ENCODE measurements at regions not wholly inside any gene's neighbourhood (a gene's known extent, or its start where the extent isn't known, plus 50 kb on each side); places are given as distances from the start of the nearest gene placed in this dataset.

DNA sequence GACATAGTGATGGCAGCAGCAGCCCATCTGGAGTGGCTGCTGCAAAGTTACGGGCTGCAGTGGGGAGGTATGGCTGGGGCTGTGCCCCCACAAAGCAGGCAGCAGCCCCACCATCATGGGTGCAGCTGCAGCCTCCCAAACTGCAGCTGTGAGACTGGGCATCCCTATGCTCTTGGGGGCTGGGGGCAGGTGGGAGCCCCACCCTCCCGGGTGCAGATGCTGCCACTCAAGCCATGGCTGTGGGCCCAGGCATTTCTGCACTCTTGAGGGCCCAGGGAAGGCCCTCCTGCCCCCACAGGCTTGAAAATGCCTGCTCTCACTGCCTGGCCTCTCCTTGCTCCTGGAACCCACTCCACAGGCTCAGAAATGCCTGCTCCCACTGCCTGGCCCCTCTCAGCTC, 389.4 kb downstream of the TEX13C start:
- H3K9ac ChIP-seq (ENCODE audit: low read depth, low read length, poor library complexity): no peak overlapping the region
- H2AFZ ChIP-seq (ENCODE audit: low read length): no peak overlapping the region
- no peaks in the 10 kb centered on the region for H3K9me3 ChIP-seq (replicated peaks in 1 of 2; ENCODE audit: control insufficient read depth in 2 of 2, insufficient read depth in 1 of 2, low read depth in 1 of 2, low read length in 2 of 2)
- H3K27me3 ChIP-seq (ENCODE audit: control insufficient read depth in 3 of 3, insufficient read depth in 3 of 3, low read depth in 1 of 3, low read length in 3 of 3): no peaks in the 10 kb centered on the region
- no peak overlapping the region for H4K8ac ChIP-seq (ENCODE audit: low read depth, low read length)
- no peak for DNase-seq (ENCODE audit: low spot score)
- H3K27ac ChIP-seq (replicated peaks; ENCODE audit: low read length): no peak overlapping the region
- no peak overlapping the region for H2BK15ac ChIP-seq (ENCODE audit: low read length)
- peaks cover 0 to 3% of the 10 kb centered on the region in 2 donors for H3K4me1 ChIP-seq (ENCODE audit: control insufficient read depth in 2 of 2, insufficient read depth in 1 of 2, low read depth in 1 of 2, low read length in 2 of 2)
- H2BK12ac ChIP-seq (ENCODE audit: low read length): no peak overlapping the region
- H3K4ac ChIP-seq (ENCODE audit: low read length): no peak overlapping the region
- no peaks in the 10 kb centered on the region for H3K79me1 ChIP-seq (ENCODE audit: low read depth, low read length)
- H2AK5ac ChIP-seq (ENCODE audit: low read depth, low read length): no peak overlapping the region
- H3K23ac ChIP-seq (ENCODE audit: low read depth, low read length, poor library complexity): no peak overlapping the region
- peak overlapping the region; percentile 11 for H3K18ac ChIP-seq (ENCODE audit: low read length)
- no peak overlapping the region for H2BK120ac ChIP-seq (ENCODE audit: low read depth, low read length)
- no peak overlapping the region for H2BK5ac ChIP-seq (ENCODE audit: low read length)
- H3K4me3 ChIP-seq (ENCODE audit: low read length in 2 of 2): no peak overlapping the region
- H3K14ac ChIP-seq (ENCODE audit: low read length): no peak overlapping the region
- no peak overlapping the region for H3K4me2 ChIP-seq (ENCODE audit: insufficient read depth, low read length, poor library complexity, severe bottlenecking)
- WGBS, 2 donors (ENCODE audit: extremely low coverage in 2 of 2, insufficient read length in 2 of 2, insufficient replicate concordance in 1 of 2): no CpG with 5 or more reads among the region's 2 CpGs
- H3K36me3 ChIP-seq (replicated peaks in 1 of 2; ENCODE audit: control insufficient read depth in 2 of 2, insufficient read depth in 2 of 2, low read length in 2 of 2): no peaks in the 10 kb centered on the region
- no peak overlapping the region for H4K91ac ChIP-seq (ENCODE audit: low read depth, low read length, poor library complexity)

- no peak overlapping the region for H3K4me3 ChIP-seq (ENCODE audit: low read length in 2 of 2)
- no peak overlapping the region for H3K23ac ChIP-seq (ENCODE audit: low read depth, low read length, poor library complexity)
- H3K27ac ChIP-seq (replicated peaks; ENCODE audit: low read length): no peak overlapping the region
- no peak overlapping the region for H3K4me2 ChIP-seq (ENCODE audit: insufficient read depth, low read length, poor library complexity, severe bottlenecking)
- no peak overlapping the region for H4K8ac ChIP-seq (ENCODE audit: low read depth, low read length)
- H3K9me3 ChIP-seq (replicated peaks in 1 of 2; ENCODE audit: control insufficient read depth in 2 of 2, insufficient read depth in 1 of 2, low read depth in 1 of 2, low read length in 2 of 2): no peaks in the 10 kb centered on the region
- H2BK12ac ChIP-seq (ENCODE audit: low read length): no peak overlapping the region
- no peaks in the 10 kb centered on the region for H3K79me1 ChIP-seq (ENCODE audit: low read depth, low read length)
- H3K27me3 ChIP-seq (ENCODE audit: control insufficient read depth in 3 of 3, insufficient read depth in 3 of 3, low read depth in 1 of 3, low read length in 3 of 3): no peaks in the 10 kb centered on the region
- H2BK15ac ChIP-seq (ENCODE audit: low read length): no peak overlapping the region
- no peak for DNase-seq (ENCODE audit: low spot score)
- H2AFZ ChIP-seq (ENCODE audit: low read length): no peak overlapping the region
- H3K18ac ChIP-seq (ENCODE audit: low read length): peak overlapping the region; percentile 11
- peaks cover 0 to 3% of the 10 kb centered on the region in 2 donors for H3K4me1 ChIP-seq (ENCODE audit: control insufficient read depth in 2 of 2, insufficient read depth in 1 of 2, low read depth in 1 of 2, low read length in 2 of 2)
- no peak overlapping the region for H3K14ac ChIP-seq (ENCODE audit: low read length)
- WGBS, 2 donors (ENCODE audit: extremely low coverage in 2 of 2, insufficient read length in 2 of 2, insufficient replicate concordance in 1 of 2): no CpG with 5 or more reads among the region's 4 CpGs
- H3K36me3 ChIP-seq (replicated peaks in 1 of 2; ENCODE audit: control insufficient read depth in 2 of 2, insufficient read depth in 2 of 2, low read length in 2 of 2): no peaks in the 10 kb centered on the region
- H2AK5ac ChIP-seq (ENCODE audit: low read depth, low read length): no peak overlapping the region
- H3K4ac ChIP-seq (ENCODE audit: low read length): no peak overlapping the region
- no peak overlapping the region for H2BK5ac ChIP-seq (ENCODE audit: low read length)
- no peak overlapping the region for H3K9ac ChIP-seq (ENCODE audit: low read depth, low read length, poor library complexity)
- no peak overlapping the region for H2BK120ac ChIP-seq (ENCODE audit: low read depth, low read length)
- H4K91ac ChIP-seq (ENCODE audit: low read depth, low read length, poor library complexity): no peak overlapping the region
Observed at GRCh38 chrX:125709532-125709931, 389.9 kb downstream of the TEX13C start.

DNA sequence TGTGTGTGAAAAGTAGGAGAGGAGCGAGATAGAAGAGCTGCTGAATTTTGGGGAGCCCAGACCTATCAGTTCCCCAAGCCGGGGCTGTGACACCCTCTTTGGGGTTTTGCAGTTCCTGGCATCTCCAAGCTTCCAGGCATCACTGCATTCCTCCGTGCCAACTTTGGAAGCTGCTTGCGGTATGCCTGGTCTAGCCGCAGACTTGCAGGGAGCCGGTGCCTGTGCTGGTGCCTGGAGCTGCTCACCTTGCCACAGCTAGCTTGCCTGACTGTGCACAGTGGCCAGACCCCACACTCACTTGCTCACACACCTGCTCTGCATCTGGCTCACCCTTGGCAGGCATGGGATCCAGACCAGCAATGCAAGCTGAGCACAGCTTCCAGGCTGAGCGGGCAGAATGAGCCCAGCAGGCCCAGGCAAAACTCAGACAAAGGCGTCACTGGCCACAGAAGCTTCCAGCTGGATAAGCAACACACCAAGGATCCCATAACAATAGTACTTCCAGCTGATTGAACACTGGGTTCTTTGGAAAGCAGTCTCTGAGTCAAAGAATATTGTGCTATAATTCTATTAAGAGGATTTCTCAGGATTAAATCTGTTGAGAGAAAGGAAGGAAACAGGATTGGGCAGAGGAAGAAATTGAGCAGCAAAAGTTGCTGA, 390.9 kb downstream of the TEX13C start:
- Histone ChIP-seq H2BK120ac (ENCODE audit: low read depth, low read length) (no peak overlapping the region), H3K4me2 (ENCODE audit: insufficient read depth, low read length, poor library complexity, severe bottlenecking) (no peak overlapping the region), H3K18ac (ENCODE audit: low read length) (no peak overlapping the region), H2BK15ac (ENCODE audit: low read length) (no peak overlapping the region), H4K91ac (ENCODE audit: low read depth, low read length, poor library complexity) (peak overlapping the region; percentile 72), H3K14ac (ENCODE audit: low read length) (no peak overlapping the region), H3K27ac (replicated peaks; ENCODE audit: low read length) (peak overlapping the region; percentile 46), H3K9me3 (replicated peaks in 1 of 2; ENCODE audit: control insufficient read depth in 2 of 2, insufficient read depth in 1 of 2, low read depth in 1 of 2, low read length in 2 of 2) (no peaks in the 10 kb centered on the region), H2AK5ac (ENCODE audit: low read depth, low read length) (no peak overlapping the region), H3K4me1 (ENCODE audit: control insufficient read depth in 2 of 2, insufficient read depth in 1 of 2, low read depth in 1 of 2, low read length in 2 of 2) (peaks cover 0 to 3% of the 10 kb centered on the region in 2 donors), H2BK5ac (ENCODE audit: low read length) (no peak overlapping the region), H3K27me3 (ENCODE audit: control insufficient read depth in 3 of 3, insufficient read depth in 3 of 3, low read depth in 1 of 3, low read length in 3 of 3) (no peaks in the 10 kb centered on the region), H3K4ac (ENCODE audit: low read length) (no peak overlapping the region), H3K23ac (ENCODE audit: low read depth, low read length, poor library complexity) (no peak overlapping the region), H3K4me3 (ENCODE audit: low read length in 2 of 2) (no peak overlapping the region), H2AFZ (ENCODE audit: low read length) (no peak overlapping the region), H3K36me3 (replicated peaks in 1 of 2; ENCODE audit: control insufficient read depth in 2 of 2, insufficient read depth in 2 of 2, low read length in 2 of 2) (no peaks in the 10 kb centered on the region), H2BK12ac (ENCODE audit: low read length) (peak overlapping the region; percentile 84), H3K79me1 (ENCODE audit: low read depth, low read length) (no peaks in the 10 kb centered on the region), H4K8ac (ENCODE audit: low read depth, low read length) (no peak overlapping the region), H3K9ac (ENCODE audit: low read depth, low read length, poor library complexity) (no peak overlapping the region)
- WGBS, 2 donors (ENCODE audit: extremely low coverage in 2 of 2, insufficient read length in 2 of 2, insufficient replicate concordance in 1 of 2): no CpG with 5 or more reads among the region's 8 CpGs
- DNase-seq (ENCODE audit: low spot score): peak; percentile 0

DNA sequence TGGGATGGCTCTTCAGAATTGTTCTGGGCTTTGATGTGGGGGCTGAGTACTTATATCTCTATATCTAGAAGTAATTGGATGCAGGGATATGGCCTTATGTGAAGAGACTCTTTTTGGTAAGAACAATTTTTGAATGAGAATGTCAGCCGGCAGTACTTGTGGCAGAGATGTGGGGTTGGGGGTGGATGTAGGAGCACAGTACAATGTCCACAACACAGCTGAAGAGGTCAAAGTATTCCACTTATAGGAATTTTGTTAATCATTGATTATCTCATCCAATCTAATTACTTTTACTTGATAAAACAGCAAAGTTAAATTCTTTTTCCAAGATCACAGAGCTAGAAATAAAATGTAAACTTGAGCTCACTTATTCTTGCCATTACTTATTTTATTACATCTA, 391.4 kb downstream of the TEX13C start:
- no peak overlapping the region for H4K91ac ChIP-seq (ENCODE audit: low read depth, low read length, poor library complexity)
- no peak overlapping the region for H3K18ac ChIP-seq (ENCODE audit: low read length)
- H2BK15ac ChIP-seq (ENCODE audit: low read length): no peak overlapping the region
- H2AK5ac ChIP-seq (ENCODE audit: low read depth, low read length): no peak overlapping the region
- no peak overlapping the region for H3K4me2 ChIP-seq (ENCODE audit: insufficient read depth, low read length, poor library complexity, severe bottlenecking)
- no peak overlapping the region for H2BK12ac ChIP-seq (ENCODE audit: low read length)
- no peaks in the 10 kb centered on the region for H3K27me3 ChIP-seq (ENCODE audit: control insufficient read depth in 3 of 3, insufficient read depth in 3 of 3, low read depth in 1 of 3, low read length in 3 of 3)
- no peaks in the 10 kb centered on the region for H3K79me1 ChIP-seq (ENCODE audit: low read depth, low read length)
- no CpG with 5 or more reads among the region's 1 CpG for WGBS, 2 donors (ENCODE audit: extremely low coverage in 2 of 2, insufficient read length in 2 of 2, insufficient replicate concordance in 1 of 2)
- DNase-seq (ENCODE audit: low spot score): no peak
- H4K8ac ChIP-seq (ENCODE audit: low read depth, low read length): no peak overlapping the region
- no peaks in the 10 kb centered on the region for H3K9me3 ChIP-seq (replicated peaks in 1 of 2; ENCODE audit: control insufficient read depth in 2 of 2, insufficient read depth in 1 of 2, low read depth in 1 of 2, low read length in 2 of 2)
- peaks cover 0 to 3% of the 10 kb centered on the region in 2 donors for H3K4me1 ChIP-seq (ENCODE audit: control insufficient read depth in 2 of 2, insufficient read depth in 1 of 2, low read depth in 1 of 2, low read length in 2 of 2)
- H3K14ac ChIP-seq (ENCODE audit: low read length): no peak overlapping the region
- H3K4me3 ChIP-seq (ENCODE audit: low read length in 2 of 2): no peak overlapping the region
- no peak overlapping the region for H3K4ac ChIP-seq (ENCODE audit: low read length)
- H3K23ac ChIP-seq (ENCODE audit: low read depth, low read length, poor library complexity): no peak overlapping the region
- no peaks in the 10 kb centered on the region for H3K36me3 ChIP-seq (replicated peaks in 1 of 2; ENCODE audit: control insufficient read depth in 2 of 2, insufficient read depth in 2 of 2, low read length in 2 of 2)
- H3K27ac ChIP-seq (replicated peaks; ENCODE audit: low read length): no peak overlapping the region
- H2BK120ac ChIP-seq (ENCODE audit: low read depth, low read length): no peak overlapping the region
- H2AFZ ChIP-seq (ENCODE audit: low read length): no peak overlapping the region
- no peak overlapping the region for H2BK5ac ChIP-seq (ENCODE audit: low read length)
- H3K9ac ChIP-seq (ENCODE audit: low read depth, low read length, poor library complexity): no peak overlapping the region
